ENCODE measurements at regions not wholly inside any gene's neighbourhood (a gene's known extent, or its start where the extent isn't known, plus 50 kb on each side); places are given as distances from the start of the nearest gene placed in this dataset.

GRCh38 chr6:78345882-78346281 lies 521.5 kb upstream of the IRAK1BP1 start:
- TF ChIP-seq CEBPB (tag; IDR thresholded peaks at IDR 0.05): no peak
- TF ChIP-seq E2F4 (CRISPR knock-in tag; IDR thresholded peaks at IDR 0.05; ENCODE audit: low read depth): no peak
- no peak for TF ChIP-seq CBX5 (IDR thresholded peaks at IDR 0.05; ENCODE audit: borderline replicate concordance, low read depth)
- TF ChIP-seq CBX2 (IDR thresholded peaks at IDR 0.05; ENCODE audit: insufficient read depth, low read length, poor library complexity, severe bottlenecking): no peak
- no peak for TF ChIP-seq NR1H2 (CRISPR knock-in tag; IDR thresholded peaks at IDR 0.05)
- TF ChIP-seq ARID3B (CRISPR knock-in tag; IDR thresholded peaks at IDR 0.05; ENCODE audit: borderline replicate concordance): no peak
- no peak for TF ChIP-seq FUS (optimal IDR thresholded peaks at IDR 0.05; ENCODE audit: low read depth, low read length)

All from K562 (cell line).